NCI-H446 treated with DMSO at 0.1 percent for 48 hours (cell line): ENCODE measurements at regions not wholly inside any gene's neighbourhood (a gene's known extent, or its start where the extent isn't known, plus 50 kb on each side); places are given as distances from the start of the nearest gene placed in this dataset.
"Not testable (repeated sequence)": the region's sequence is repeated elsewhere in the genome, so short reads cannot be mapped to it uniquely, and the experiment has no call there.

Source experiments
- DNase-seq: peaks from one replicate; lab custom pipeline; 2025; lab: John Stamatoyannopoulos, UW

DNA sequence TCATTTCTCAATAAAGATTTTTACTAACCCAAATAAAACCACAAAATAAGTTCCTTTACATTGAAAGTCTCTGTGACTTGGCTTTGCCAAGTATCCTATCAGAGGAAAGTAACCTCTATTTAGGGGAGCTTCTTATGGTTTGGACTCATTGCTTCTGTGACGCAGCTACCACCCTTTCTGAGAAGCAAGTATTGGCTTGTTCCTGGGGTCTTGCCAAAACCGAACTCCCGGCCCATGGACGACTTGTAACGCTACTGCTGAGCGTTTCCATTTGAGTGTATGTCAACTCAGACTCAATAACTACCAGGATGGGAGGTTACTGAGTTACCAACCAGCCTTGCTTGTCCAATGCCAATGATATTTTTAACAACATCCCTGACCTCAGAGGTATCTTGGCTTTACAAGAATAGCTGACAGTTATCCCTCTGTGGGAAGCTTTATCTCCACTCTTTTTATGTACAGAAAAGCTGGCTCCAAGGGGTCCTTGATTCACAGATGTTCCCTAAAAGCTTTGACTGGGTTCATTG is 911.9 kb downstream of the TTLL7 start:
- DNase-seq = no peak

- no peak for DNase-seq
Measured at GRCh38 chr1:83086346-83086745, 912.6 kb downstream of the TTLL7 start.

GRCh38 chr1:83083589-83084224 is 915.2 kb downstream of the TTLL7 start:
- DNase-seq = no peak

DNA sequence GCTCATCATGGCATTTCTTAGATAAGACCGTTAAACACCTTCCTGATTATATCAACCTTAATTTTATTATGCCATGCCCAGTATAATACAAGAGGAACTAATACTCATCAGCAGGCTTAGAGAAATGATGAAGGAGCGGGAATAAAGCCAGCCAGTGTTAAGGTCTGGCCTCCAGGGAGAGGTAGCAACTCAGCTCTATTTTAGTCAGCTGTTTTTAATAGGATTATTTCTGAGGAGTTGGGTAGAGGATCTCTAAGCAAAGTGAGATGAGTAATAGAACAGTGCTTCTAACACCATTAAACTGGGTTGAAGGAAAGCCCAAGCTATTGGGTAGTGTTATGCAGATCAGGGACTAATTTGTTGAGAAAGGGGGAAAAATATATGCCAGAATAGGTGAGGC is 921.5 kb downstream of the TTLL7 start:
- DNase-seq = no peak

- no peak for DNase-seq
Measured at GRCh38 chr1:83075107-83075506, 923.8 kb downstream of the TTLL7 start.

DNA sequence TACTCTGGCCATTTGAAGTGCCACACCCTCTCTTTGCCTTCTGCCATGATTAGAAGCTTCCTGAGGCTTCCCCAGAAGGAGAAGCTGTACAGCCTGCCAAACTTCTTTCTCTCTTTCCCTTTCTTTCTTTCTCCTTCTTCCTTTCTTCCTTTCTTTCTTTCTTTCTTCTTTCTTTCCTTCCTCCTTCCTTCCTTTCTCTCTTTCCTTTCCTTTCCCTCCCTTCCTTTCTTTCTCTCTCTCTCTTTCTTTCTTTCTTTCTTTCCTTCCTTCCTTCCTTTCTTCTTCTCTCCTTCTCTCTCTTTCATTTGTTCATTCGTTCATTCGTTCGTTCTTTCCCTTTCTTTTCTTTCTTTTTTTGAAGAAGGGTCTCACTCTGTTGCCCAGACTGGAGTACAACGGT is 931.0 kb downstream of the TTLL7 start:
- DNase-seq = no peak

GRCh38 chr1:83065952-83066727 is 932.8 kb downstream of the TTLL7 start:
- DNase-seq = no peak

GRCh38 chr1:83064589-83065242 is 934.2 kb downstream of the TTLL7 start:
- no peak for DNase-seq

DNA sequence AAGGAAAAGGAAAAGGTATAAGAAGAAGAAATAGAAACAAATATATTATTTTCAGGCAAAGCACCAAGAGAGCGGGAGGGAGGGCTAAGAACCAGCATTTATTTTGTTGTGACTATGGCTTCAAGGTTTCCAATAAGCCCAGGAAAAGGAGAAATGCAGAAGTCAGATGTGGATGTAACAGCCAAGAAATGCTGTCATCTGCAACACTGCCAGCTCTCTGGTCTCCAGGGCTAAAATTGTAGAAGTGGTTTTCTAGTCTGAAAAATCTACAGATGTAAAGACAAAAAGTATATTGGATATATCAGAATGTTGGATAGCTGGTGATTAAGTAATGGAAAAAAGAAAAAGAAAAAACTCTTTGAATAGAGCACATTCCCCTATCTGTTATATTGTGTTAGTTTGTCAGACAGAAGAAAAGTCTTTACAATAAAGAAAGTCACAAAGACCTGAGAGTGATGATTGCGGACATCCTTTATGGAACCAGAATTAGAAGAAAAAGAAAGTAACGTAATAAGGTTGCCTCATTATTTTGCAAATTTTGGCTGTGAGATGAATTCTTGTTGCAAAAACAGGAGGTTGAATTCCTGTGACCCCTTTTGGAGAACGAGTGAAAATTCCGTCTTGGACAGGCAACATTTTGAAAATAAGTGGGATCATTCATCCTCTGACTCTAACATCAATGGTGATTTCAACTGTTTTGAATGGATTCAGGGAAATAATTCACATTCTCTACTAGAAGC is 938.1 kb downstream of the TTLL7 start:
- no peak for DNase-seq

DNA sequence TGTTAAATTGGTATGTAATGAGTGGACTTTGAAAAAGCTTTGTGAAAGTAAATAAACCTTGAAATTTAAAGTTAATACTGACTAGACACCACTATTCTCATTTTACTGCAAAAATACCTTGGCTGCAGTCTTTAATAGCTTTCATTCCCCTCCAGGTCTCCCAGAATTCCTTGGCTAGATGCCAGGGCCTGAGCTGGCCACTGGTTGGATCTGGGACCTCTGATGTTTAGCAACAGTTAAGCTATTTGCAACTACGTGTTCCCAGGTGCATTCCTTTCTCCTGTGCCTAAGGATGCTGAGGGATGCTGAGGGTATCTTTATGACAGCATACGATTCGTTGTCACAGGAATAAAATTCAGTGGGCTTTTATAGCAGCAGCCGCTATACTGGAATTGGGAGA is 938.7 kb downstream of the TTLL7 start:
- no peak for DNase-seq

DNA sequence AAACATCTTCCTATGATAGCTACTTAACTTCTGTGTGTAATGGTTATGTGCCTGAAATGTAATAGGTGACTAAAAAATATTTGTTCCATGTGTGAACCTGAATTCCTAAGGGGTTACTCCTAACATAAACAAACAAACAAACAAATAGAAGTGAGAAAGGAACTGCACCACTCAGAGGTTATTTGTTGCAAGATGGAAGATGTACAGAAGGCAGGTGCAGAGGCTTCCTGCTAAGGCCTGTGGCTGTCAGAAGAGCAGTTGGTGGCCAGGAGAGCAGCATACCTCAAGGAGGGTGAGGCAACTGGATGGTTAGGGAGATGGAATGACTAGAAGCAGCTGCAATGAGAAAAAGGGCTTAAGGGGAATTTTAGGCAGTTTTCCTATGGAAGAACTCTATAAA is 940.6 kb downstream of the TTLL7 start:
- DNase-seq = no peak

DNA sequence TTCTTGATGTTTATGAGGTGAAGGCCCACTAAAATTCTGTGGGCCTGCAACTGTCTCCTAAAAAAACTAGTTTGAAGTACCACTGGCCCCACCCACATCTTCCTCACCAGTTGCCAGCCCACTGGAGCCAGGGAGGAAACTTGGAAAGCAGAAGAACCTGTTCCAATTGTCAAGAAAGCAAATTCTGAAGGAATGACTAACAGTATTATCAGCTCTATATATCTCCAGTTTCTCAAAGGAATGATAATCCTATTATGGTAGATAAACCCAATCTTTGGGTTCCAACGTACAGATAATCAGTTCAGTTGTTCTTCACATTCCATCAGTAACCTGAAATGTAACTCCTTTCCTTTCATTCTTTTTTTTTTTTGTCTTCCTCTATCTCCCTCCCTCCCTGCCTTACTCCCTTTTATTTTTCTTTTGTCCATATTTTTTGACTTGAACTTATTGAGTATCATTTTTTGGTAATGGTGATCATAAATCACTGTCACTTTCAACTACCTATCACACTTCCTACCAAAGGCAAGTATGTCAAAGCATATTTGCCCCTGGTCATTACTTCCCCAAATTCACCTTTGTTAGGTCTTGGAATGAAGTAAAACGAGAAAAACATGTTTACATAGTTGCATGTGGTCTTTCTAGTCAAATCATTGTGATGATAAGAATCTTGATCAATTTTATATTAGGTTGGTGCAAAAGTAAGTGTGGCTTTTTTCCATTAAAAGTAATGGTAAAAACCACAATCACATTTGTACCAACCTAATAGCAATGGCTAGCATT is 943.4 kb downstream of the TTLL7 start:
- DNase-seq = no peak

DNA sequence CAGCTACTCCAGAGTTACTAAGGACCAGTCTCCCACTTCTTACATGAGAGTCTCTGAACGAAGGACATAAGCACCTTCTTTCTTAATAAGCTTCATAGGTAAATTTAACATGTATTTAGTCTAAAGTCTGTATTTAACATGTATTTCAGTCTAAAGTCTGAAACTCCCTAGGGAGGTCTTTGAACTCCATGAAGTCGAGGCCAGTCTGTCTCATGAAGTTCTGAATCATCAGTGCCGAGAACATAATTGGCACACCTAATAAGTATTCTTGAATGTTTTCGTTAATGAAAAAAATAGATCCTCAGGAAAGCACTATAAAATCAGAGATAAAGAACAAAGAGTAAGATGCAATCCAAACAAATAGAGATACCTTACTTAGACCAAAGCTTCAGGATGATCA is 945.5 kb downstream of the TTLL7 start:
- DNase-seq = no peak

DNA sequence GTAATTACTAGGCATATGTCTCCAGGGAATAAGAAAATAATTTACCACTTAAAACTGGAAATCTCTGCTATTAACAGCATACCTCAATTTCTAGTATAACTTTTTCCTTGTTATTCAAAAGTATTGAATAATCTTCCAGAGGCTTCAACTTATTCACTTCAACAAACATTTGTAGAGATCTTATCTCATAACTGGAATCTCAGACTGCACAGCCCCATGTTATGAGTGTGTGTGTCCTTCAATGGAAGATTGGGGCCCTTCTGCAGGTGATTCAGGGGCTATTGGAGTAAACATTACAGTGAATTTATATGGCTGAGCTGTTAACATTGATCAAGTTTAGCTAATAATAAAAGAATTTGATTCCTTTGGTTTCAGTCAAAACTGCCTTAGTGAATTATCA is 946.1 kb downstream of the TTLL7 start:
- no peak for DNase-seq

DNA sequence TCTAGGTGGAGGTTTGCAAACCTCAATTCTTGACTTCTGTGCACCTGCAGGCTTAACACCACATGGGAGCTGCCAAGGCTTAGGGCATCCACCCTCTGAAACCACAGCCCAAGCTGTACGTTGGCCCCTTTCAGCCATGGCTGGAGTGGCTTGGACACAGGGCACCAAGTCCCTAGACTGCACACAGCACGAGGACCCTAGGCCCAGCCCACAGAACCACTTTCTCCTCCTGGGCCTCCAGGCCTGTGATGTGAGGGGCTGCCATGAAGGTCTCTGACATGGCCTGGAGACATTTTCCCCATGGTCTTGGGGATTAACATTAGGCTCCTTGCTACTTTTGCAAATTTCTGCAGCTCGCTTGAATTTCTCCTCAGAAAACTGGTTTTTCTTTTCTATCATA is 947.9 kb downstream of the TTLL7 start:
- DNase-seq = not testable (repeated sequence)

DNA sequence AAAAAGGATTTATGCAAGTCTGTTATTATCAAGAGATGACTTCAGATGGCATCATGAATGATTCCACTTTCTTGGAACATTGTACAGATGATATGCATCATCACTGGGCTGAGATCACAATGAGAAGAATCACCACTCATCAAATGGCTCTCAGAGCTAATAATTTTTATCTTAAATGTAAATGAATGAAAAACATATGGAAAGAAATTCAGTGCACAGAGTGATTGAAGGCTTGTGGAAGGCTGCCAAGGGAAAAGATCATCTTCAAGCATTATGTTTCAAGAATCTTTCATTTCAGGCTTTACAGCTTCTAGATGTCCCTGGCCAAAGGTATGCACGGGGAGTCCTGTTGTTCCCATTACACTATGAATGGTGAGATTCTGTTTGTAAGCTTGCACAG is 955.7 kb downstream of the TTLL7 start:
- DNase-seq = no peak

GRCh38 chr1:83039091-83039490 is 959.8 kb downstream of the TTLL7 start:
- not testable (repeated sequence) for DNase-seq

- DNase-seq = no peak
Measured at GRCh38 chr1:83034851-83035250, 964.1 kb downstream of the TTLL7 start.

GRCh38 chr1:83033682-83034081 is 965.2 kb downstream of the TTLL7 start:
- no peak for DNase-seq

DNA sequence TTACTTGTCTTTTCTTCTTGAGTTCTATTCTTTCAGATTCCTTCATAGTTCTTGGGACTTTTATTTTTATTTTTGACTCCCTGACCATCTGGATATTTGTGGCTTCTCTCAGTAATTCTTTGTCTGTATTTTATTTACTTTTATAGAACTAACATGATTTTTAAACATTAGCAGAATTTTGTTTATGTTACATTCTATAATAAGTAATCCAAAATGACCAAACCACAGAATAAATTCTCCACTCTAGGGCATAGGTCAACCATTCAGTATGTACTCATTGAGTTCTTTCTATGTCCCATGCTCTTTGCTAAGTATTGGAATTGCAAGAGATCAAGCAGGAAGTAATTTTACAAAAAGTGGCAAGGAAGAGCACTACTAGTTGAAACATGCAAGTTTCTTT is 969.0 kb downstream of the TTLL7 start:
- no peak for DNase-seq

DNA sequence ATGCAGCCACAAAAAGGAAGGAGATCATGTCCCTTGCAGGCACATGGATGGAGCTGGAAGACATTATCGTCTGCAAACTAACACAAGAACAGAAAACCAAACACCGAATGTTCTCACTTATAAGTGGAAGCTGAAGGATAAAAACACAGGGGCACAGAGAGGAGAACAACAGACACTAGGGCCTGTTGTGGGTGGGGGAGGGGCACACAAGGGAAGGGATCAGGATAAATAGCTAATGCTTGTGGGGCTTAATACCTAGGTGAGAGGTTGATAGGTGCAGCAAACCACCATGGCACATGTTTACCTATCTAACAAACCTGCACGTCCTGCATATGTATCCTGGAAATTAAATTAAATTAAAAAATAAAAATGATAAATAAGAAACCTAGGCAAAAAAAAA is 969.9 kb downstream of the TTLL7 start:
- no peak for DNase-seq

DNA sequence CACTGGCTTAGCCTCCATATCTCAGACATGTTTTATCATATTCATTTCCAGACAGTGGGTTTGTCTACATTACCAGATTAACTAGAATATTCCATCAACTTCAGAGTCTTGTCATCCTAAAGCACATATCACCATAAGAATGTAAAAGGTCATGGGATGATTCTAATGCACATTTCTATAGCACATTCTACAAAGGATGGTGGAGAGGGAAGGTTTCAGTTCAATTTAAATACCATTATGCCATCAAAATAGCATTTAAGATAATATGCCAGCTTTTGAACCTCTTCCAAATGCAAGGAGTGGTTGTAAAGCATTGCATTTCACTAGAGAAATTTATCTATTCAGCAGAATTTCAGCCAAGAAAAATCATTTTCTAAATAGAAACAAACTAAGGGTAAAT is 970.5 kb downstream of the TTLL7 start:
- no peak for DNase-seq
